ENCODE measurements at regions not wholly inside any gene's neighbourhood (a gene's known extent, or its start where the extent isn't known, plus 50 kb on each side); places are given as distances from the start of the nearest gene placed in this dataset.

DNA sequence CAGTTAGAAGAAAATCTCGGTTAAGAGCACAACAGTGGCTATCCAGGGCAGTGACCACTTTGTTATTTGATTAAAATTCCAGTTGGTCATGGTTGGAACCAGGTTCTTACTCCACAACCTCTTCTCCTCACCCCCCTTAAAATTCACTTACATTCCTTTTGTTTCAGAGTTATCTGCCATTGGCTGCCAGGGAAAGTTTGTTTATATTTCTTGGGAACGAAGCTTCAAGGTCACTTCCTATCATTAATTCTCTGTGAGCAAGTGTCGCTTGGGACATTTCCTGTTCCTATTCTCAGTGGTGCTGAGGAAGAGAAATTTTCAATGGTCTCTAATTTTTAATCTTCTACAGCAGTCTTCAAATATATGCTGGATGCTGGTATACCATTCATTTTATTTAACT, 121.1 kb upstream of the COL21A1 start:
- Histone ChIP-seq H3K27me3 (ENCODE audit: control insufficient read depth, insufficient read depth, low read length) (no peaks in the 10 kb centered on the region), H3K4me3 (ENCODE audit: low read depth, low read length) (no peak overlapping the region), H3K36me3 (ENCODE audit: control insufficient read depth, insufficient read depth, low read length) (no peaks in the 10 kb centered on the region)
- DNase-seq (ENCODE audit: low read depth) (no peak), FAIRE-seq (no peak)
- TF ChIP-seq, protein P1, sequence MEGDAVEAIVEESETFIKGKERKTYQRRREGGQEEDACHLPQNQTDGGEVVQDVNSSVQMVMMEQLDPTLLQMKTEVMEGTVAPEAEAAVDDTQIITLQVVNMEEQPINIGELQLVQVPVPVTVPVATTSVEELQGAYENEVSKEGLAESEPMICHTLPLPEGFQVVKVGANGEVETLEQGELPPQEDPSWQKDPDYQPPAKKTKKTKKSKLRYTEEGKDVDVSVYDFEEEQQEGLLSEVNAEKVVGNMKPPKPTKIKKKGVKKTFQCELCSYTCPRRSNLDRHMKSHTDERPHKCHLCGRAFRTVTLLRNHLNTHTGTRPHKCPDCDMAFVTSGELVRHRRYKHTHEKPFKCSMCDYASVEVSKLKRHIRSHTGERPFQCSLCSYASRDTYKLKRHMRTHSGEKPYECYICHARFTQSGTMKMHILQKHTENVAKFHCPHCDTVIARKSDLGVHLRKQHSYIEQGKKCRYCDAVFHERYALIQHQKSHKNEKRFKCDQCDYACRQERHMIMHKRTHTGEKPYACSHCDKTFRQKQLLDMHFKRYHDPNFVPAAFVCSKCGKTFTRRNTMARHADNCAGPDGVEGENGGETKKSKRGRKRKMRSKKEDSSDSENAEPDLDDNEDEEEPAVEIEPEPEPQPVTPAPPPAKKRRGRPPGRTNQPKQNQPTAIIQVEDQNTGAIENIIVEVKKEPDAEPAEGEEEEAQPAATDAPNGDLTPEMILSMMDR (IDR thresholded peaks at IDR 0.05; ENCODE audit: insufficient read depth, low read length, severe bottlenecking): no peak

DNA sequence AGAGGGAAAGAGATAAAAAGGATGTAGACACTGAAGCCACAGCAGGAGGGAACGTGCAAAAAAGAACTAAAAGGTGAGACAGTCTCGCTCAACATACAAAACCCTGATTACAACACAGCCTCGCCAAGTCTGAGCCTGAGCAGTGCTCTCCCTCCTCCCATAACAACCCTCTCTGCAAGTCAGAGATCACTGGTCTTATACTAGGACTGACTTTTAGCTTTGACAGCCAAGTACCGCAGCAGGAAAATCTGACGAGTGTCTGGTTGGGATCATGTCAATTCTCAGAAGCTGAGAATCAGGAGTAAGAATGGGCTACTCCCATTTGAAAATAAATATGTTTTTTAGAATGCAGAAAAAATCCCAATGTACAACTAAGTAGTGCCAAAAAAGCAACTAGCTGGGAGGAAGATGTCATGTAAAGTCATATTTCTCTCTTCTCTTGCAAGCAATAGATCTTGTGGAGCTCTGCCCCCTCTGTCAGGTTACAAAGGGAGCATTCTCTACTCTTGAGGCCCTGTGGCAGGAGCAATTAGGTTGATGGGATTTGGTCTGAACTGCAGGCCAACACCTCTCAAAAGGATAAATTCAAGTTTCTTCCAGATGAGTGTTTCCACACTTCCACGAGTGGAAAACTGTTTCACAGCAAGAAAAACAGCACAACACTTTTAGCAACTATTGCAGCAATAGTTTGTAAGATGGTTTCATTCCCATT, 118.9 kb upstream of the COL21A1 start:
- Histone ChIP-seq H3K27me3 (ENCODE audit: control insufficient read depth, insufficient read depth, low read length) (no peaks in the 10 kb centered on the region), H3K36me3 (ENCODE audit: control insufficient read depth, insufficient read depth, low read length) (no peaks in the 10 kb centered on the region), H3K4me3 (ENCODE audit: low read depth, low read length) (no peak overlapping the region)
- no peak for FAIRE-seq
- TF ChIP-seq, protein P1 (IDR thresholded peaks at IDR 0.05; ENCODE audit: insufficient read depth, low read length, severe bottlenecking): no peak
- DNase-seq (ENCODE audit: low read depth): no peak

DNA sequence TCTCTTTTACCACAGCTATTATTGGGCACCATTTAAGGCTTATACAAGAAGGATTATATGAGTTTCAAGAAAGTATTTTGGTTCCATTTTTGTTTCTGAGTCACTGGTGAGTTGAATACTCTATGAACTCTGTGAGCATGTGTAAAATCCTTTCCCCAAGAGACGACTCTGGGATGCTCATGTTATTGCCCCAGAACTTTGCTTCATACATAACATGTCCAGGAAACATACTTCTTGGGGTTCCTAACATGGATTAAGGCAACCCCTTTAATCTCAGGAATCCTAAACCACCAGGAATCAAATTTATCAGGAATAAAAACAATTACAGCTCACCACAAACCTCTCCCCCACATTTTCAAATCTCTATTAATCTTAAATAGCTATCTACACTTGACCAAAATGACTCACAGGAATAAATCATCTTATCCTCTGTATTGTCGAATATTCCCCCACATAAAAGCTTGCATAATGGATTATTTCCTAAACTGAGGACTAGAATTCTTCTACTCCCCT, 117.5 kb upstream of the COL21A1 start:
- TF ChIP-seq, protein P1 (IDR thresholded peaks at IDR 0.05; ENCODE audit: insufficient read depth, low read length, severe bottlenecking): no peak
- no peaks in the 10 kb centered on the region for H3K36me3 ChIP-seq (ENCODE audit: control insufficient read depth, insufficient read depth, low read length)
- H3K4me3 ChIP-seq (ENCODE audit: low read depth, low read length): no peak overlapping the region
- FAIRE-seq (no peak), DNase-seq (ENCODE audit: low read depth) (no peak)
- H3K27me3 ChIP-seq (ENCODE audit: control insufficient read depth, insufficient read depth, low read length): no peaks in the 10 kb centered on the region

DNA sequence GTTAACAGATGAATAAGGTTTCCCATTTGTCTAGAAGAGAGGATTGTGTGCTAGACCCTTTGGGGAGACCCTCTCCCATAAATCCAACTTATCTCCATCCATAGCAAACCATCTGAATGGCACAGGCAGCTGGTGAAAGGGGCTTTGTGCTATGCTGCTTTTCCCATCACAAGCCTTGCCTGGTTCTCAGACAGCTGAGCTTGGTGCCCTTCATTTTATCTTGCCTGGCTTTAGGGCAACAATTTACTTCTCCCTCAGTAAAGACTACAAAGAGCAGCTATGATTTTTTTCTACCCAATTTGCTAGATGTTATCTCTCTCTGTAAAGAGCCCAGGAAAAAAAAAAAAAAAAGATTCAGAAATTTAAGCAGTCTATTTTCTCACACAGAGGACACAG, 117.0 kb upstream of the COL21A1 start:
- TF ChIP-seq, protein P1 (IDR thresholded peaks at IDR 0.05; ENCODE audit: insufficient read depth, low read length, severe bottlenecking): no peak
- FAIRE-seq (no peak), DNase-seq (ENCODE audit: low read depth) (no peak)
- no peaks in the 10 kb centered on the region for H3K36me3 ChIP-seq (ENCODE audit: control insufficient read depth, insufficient read depth, low read length)
- no peaks in the 10 kb centered on the region for H3K27me3 ChIP-seq (ENCODE audit: control insufficient read depth, insufficient read depth, low read length)
- H3K4me3 ChIP-seq (ENCODE audit: low read depth, low read length): no peak overlapping the region

DNA sequence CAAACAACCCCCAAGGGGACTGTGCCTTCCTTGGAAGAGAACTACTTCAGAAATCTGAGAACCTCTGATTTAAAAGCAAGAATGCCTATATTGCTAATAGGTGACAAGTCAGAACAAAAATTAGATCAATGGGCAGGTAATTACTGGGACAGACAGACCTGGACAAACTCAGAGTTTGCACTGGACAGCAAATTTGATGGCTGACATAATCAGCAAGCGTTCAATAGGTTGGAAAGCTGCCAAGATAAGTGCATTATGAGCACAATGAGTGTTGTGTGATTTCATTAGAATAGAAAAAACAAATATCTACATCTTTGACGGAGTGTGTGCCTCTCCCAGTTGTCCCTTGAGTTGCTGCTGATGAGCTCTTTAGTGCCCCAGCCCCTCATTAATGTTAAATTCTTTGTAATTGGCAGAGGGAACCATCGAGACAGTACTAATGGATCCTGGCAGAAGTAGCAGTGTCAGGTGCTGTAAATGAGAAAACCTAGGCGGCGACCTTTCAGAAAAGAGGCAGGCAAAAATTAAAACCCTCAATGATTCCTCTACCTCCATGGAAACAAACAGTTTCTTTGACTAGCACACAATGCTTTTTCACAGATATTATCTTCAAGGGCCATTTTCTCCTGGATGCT, 116.5 kb upstream of the COL21A1 start:
- TF ChIP-seq, protein P1 (IDR thresholded peaks at IDR 0.05; ENCODE audit: insufficient read depth, low read length, severe bottlenecking): no peak
- Histone ChIP-seq H3K4me3 (ENCODE audit: low read depth, low read length) (no peak overlapping the region), H3K36me3 (ENCODE audit: control insufficient read depth, insufficient read depth, low read length) (no peaks in the 10 kb centered on the region), H3K27me3 (ENCODE audit: control insufficient read depth, insufficient read depth, low read length) (no peaks in the 10 kb centered on the region)
- no peak for DNase-seq (ENCODE audit: low read depth)
- no peak for FAIRE-seq
